ENCODE measurements at regions not wholly inside any gene's neighbourhood (a gene's known extent, or its start where the extent isn't known, plus 50 kb on each side); places are given as distances from the start of the nearest gene placed in this dataset.

DNA sequence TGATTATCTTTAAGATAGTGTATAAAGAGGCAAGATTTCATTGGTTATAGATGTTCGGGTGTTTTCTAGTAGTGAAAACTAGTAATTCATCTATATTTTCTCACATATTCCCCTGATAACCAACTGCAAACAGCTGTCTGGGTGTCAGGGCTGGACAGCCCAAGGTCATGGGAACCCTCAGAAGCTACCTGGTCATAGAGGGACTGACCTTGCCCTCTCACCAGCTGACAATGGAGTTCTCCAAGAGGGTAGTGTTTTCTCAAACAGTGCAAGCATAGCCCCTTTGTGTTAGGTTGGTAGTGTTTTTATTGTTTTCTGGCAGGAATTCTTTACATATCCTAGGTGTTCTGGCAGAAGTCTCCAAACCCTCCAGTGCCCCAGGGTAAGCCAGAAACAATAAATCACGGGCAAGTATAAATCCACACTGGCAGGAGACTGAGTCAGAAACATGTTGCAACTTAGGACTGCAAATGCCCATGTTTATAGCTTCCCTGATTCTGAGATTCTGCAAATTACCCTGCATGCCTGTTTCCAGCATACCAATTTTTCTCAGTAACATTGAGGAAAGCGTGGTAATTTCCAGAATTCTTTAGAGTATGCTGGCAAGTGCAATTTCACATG lies 82.8 kb upstream of the ATP1A1 start:
- H3K4me1 ChIP-seq (ENCODE audit: control insufficient read depth, extremely low read depth, insufficient read depth, low read length), result peaks cover 46% of the 10 kb centered on the region
- peak overlapping the region; percentile 36 for H3K4me2 ChIP-seq (ENCODE audit: control insufficient read depth, extremely low read depth, insufficient read depth, low read depth, low read length)
- H4K20me1 ChIP-seq (ENCODE audit: control insufficient read depth, extremely low read depth, insufficient read depth, low read length), result no peaks in the 10 kb centered on the region
- DNase-seq (ENCODE audit: low read depth, low spot score) (peak; percentile 45), FAIRE-seq (peak; percentile 88)
- H3K4me3 ChIP-seq (ENCODE audit: control insufficient read depth in 2 of 3, extremely low read depth in 1 of 3, insufficient read depth in 2 of 3, low read depth in 1 of 3, low read length in 3 of 3), result no peak overlapping the region
- dilution Hi-C loops (cut with MboI; ENCODE audit: extremely low pct_ligation_motif_present, low sequenced_read_pairs), result no loop called here
- no peaks in the 10 kb centered on the region for H3K36me3 ChIP-seq (ENCODE audit: control insufficient read depth in 2 of 2, extremely low read depth in 1 of 2, insufficient read depth in 2 of 2, low read length in 2 of 2)
- H3K9ac ChIP-seq (ENCODE audit: control insufficient read depth, extremely low read depth, insufficient read depth, low read length), result no peak overlapping the region
- H3K79me2 ChIP-seq (ENCODE audit: control insufficient read depth, insufficient read depth, low read length), result no peaks in the 10 kb centered on the region
- H3K9me1 ChIP-seq (ENCODE audit: control insufficient read depth, extremely low read depth, insufficient read depth, low read length), result no peaks in the 10 kb centered on the region
- no peak overlapping the region for H2AFZ ChIP-seq (ENCODE audit: control insufficient read depth, low read length)
- no peaks in the 10 kb centered on the region for H3K27me3 ChIP-seq (ENCODE audit: control insufficient read depth, extremely low read depth, insufficient read depth, low read length)
- H3K27ac ChIP-seq (ENCODE audit: control insufficient read depth, insufficient read depth, low read length), result no peak overlapping the region
- no peaks in the 10 kb centered on the region for H3K9me3 ChIP-seq (ENCODE audit: control insufficient read depth, low read depth, low read length)
- TF ChIP-seq, protein P1, sequence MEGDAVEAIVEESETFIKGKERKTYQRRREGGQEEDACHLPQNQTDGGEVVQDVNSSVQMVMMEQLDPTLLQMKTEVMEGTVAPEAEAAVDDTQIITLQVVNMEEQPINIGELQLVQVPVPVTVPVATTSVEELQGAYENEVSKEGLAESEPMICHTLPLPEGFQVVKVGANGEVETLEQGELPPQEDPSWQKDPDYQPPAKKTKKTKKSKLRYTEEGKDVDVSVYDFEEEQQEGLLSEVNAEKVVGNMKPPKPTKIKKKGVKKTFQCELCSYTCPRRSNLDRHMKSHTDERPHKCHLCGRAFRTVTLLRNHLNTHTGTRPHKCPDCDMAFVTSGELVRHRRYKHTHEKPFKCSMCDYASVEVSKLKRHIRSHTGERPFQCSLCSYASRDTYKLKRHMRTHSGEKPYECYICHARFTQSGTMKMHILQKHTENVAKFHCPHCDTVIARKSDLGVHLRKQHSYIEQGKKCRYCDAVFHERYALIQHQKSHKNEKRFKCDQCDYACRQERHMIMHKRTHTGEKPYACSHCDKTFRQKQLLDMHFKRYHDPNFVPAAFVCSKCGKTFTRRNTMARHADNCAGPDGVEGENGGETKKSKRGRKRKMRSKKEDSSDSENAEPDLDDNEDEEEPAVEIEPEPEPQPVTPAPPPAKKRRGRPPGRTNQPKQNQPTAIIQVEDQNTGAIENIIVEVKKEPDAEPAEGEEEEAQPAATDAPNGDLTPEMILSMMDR (optimal IDR thresholded peaks at IDR 0.05 in 1 of 3, IDR thresholded peaks at IDR 0.05 in 1 of 3, conservative IDR thresholded peaks at IDR 0.05 in 1 of 3; ENCODE audit: extremely low read depth in 1 of 3, insufficient read depth in 2 of 3, low read length in 3 of 3), result no peak
- no peak for TF ChIP-seq EZH2 (IDR thresholded peaks at IDR 0.05; ENCODE audit: low read length)

DNA sequence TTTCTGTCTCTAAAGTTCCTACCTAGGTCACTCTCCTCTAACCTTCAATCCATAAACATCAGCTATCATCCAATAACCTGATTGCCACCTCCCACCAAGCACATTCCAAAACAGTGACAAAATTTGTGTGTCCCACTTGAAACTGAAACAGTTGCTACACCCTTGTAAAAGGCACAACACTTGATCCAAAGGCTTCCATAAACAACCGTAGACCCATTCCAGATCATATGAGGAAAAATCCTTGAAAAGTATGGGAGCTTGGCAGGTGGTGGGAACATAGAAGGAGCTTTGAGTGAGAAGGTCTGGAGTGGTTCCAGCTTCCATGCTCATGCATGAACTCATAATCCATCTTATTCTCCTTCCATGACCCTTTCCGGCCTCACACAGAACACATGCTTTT lies 82.0 kb upstream of the ATP1A1 start:
- Histone ChIP-seq H3K27ac (ENCODE audit: control insufficient read depth, insufficient read depth, low read length) (no peak overlapping the region), H3K9me3 (ENCODE audit: control insufficient read depth, low read depth, low read length) (no peaks in the 10 kb centered on the region), H2AFZ (ENCODE audit: control insufficient read depth, low read length) (no peak overlapping the region), H3K27me3 (ENCODE audit: control insufficient read depth, extremely low read depth, insufficient read depth, low read length) (no peaks in the 10 kb centered on the region), H3K4me3 (ENCODE audit: control insufficient read depth in 2 of 3, extremely low read depth in 1 of 3, insufficient read depth in 2 of 3, low read depth in 1 of 3, low read length in 3 of 3) (no peak overlapping the region), H4K20me1 (ENCODE audit: control insufficient read depth, extremely low read depth, insufficient read depth, low read length) (no peaks in the 10 kb centered on the region), H3K9ac (ENCODE audit: control insufficient read depth, extremely low read depth, insufficient read depth, low read length) (no peak overlapping the region), H3K9me1 (ENCODE audit: control insufficient read depth, extremely low read depth, insufficient read depth, low read length) (no peaks in the 10 kb centered on the region), H3K4me2 (ENCODE audit: control insufficient read depth, extremely low read depth, insufficient read depth, low read depth, low read length) (peak overlapping the region; percentile 36), H3K36me3 (ENCODE audit: control insufficient read depth in 2 of 2, extremely low read depth in 1 of 2, insufficient read depth in 2 of 2, low read length in 2 of 2) (no peaks in the 10 kb centered on the region), H3K79me2 (ENCODE audit: control insufficient read depth, insufficient read depth, low read length) (no peaks in the 10 kb centered on the region), H3K4me1 (ENCODE audit: control insufficient read depth, extremely low read depth, insufficient read depth, low read length) (peaks cover 45% of the 10 kb centered on the region)
- dilution Hi-C loops (cut with MboI; ENCODE audit: extremely low pct_ligation_motif_present, low sequenced_read_pairs), result no loop called here
- no peak for DNase-seq (ENCODE audit: low read depth, low spot score)
- FAIRE-seq, result no peak
- no peak for TF ChIP-seq EZH2 (IDR thresholded peaks at IDR 0.05; ENCODE audit: low read length)
- TF ChIP-seq, protein P1 (optimal IDR thresholded peaks at IDR 0.05 in 1 of 3, IDR thresholded peaks at IDR 0.05 in 1 of 3, conservative IDR thresholded peaks at IDR 0.05 in 1 of 3; ENCODE audit: extremely low read depth in 1 of 3, insufficient read depth in 2 of 3, low read length in 3 of 3), result no peak
